NOMO-1 treated with dmso at 0.1 percent for 144 hours (cell line): ENCODE measurements at regions not wholly inside any gene's neighbourhood (a gene's known extent, or its start where the extent isn't known, plus 50 kb on each side); places are given as distances from the start of the nearest gene placed in this dataset.
A peak's percentile ranks its signal among the peaks of the same experiment; 100 is the strongest.
"Not testable (repeated sequence)": the region's sequence is repeated elsewhere in the genome, so short reads cannot be mapped to it uniquely, and the experiment has no call there.

Source experiments
- DNase-seq: peaks from one replicate; lab custom pipeline; 2025; ENCODE audit not compliant: unreplicated experiment; lab: John Stamatoyannopoulos, UW

DNA sequence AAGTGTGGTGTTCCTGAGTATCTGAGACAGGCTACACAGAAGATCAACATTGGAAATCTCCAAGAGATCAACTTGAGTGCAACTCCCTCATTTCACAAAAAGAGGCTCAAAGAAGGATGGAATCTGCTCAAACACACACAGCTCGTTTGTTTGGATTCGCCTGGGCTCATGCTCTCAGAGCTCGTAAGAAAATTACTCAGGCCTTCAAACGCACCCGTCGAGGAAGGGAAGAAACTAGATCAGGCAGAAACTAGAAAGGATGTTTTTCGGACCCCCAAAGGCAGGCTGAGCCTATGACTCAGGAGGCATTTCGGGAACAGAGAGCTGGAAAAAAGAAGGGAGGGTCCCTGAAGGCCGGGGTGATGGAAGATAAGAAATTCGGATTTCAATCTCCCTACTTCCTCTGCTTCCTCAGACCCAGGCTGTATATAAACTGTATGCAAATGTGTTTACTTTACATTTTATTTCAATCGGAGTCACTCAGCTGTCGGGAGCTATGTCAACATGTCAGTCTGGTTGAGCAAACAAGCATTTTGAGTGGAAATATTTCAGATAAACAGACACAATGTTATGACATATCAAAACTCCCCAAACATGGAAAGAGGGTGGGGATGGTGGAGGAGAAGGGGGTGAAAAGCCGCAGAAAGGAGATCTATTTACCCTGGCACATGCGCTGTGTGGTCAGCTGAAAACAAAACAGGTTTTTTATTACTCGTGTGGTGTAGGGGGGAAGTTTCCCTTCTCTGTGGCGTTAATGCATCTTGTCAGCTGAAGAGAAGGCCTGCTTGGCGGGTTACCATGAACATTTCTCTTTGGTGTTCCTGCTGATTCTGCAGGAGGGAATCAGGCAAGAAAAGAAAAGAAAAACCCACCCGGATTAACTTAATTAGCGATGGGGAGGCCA lies 129.1 kb upstream of the TBX3 start:
- peak; percentile 9 for DNase-seq

DNA sequence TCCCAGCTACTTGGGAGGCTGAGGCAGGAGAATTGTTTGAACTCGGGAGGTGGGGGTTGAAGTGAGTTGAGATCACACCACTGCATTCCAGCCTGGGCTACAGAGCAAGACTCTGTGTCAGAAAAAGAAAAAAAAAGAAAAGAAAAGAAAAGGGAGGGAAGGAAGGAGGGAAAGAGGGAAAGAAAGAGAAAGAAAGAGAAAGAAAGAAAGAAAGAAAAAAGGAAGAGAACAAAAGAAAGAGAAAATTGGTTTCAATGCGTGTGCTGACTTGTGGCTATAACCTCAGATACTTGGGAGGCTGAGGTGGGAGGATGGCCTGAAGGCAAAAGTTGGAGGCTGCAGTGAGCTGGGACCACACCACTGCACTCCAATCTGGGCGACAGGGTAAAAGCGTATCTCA lies 128.4 kb upstream of the TBX3 start:
- DNase-seq = no peak

DNA sequence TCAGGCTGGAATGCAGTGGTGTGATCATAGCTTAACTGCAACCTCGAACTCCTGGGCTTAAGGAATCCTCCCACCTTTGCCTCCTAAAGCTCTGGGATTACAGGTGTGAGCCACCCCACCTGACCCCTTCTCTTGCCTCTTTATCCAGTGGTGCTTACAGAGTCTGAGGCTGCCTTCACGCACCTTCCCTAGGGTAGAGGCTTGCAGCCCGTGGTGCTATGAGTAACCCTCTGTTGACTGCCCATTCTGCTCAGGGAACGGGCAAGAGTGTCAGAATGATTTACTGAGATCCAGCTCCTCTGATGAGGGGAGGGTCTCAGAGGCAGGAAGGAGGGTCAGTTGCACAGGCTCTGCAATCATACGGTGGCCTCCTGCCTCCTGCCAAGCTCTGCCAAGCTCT lies 125.1 kb upstream of the TBX3 start:
- no peak for DNase-seq

DNA sequence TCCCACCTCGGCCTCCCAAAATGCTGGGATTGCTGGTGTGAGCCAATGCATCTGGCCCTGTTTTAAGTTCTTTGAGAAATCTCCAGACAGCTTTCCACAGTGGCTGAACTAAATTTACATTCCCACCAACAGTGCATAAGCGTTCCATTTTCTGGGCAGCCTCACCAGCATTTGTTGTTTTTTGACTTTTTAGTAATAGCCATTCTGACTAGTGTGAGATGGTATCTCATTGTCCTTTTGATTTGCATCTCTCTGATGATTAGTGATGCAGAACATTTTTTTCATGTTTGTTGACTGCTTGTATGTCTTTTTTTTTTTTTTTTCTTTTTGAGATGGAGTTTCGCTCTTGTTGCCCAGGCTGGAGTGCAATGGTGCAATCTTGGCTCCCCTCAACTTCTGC lies 117.4 kb upstream of the TBX3 start:
- DNase-seq = not testable (repeated sequence)

DNA sequence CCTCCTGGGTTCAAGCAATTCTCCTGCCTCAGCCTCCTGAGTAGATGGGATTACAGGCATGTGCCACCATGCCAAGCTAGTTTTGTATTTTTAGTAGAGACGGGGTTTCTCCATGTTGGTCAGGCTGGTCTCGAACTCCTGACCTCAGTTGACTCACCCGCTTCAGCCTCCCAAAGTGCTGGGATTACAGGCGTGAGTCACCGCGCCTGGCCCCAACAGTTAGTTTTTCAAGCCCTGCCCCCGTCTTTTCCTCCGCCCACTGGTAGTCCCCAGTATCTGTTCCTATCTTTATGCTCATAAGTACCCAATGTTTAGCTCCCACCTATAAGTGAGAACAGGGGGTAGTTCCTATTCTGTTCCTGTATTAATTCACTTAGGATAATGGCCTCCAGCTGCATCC lies 116.6 kb upstream of the TBX3 start:
- not testable (repeated sequence) for DNase-seq

DNA sequence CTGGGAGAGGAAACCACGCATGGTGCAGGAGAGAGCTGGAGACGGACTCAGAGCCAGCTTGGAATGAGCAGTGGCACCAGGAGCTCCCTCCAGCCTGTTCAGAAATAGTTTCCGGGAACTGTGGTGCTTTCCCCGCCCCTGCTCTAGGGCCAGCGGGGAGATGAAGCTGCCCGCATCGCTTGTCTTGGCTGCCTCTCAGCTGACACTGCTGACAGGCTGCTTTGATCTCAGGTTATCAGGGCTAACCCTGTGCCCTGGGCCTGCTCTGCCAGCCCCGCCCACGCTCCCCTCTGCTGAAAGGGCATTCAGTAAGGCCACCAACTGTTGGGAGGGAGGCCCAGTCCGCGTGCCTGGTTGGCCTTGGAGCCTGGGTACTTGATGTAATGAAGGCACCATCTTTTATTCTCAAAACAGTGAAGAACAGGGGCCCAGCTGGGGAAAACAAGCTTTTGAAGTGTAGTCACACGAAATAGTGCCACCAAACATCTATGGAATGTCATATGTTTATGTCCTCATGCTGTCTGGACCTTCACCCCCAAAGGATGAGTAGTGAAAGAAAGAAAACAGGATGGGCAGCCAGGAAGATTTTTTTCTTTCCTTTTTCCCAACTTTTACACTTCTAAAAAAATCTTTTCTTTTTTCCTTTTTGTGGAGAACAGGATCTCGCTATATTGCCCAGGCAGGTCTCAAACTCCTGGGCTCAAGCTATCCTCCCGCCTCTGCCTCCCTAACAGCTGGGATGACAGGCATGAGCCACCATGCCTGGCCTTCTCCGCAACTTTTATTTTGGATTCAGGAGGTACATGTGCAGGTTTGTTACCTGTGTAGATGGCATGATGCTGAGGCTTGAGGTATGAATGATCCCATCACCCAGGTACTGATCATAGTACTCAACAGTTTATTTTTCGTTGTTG lies 115.9 kb upstream of the TBX3 start:
- no peak for DNase-seq

DNA sequence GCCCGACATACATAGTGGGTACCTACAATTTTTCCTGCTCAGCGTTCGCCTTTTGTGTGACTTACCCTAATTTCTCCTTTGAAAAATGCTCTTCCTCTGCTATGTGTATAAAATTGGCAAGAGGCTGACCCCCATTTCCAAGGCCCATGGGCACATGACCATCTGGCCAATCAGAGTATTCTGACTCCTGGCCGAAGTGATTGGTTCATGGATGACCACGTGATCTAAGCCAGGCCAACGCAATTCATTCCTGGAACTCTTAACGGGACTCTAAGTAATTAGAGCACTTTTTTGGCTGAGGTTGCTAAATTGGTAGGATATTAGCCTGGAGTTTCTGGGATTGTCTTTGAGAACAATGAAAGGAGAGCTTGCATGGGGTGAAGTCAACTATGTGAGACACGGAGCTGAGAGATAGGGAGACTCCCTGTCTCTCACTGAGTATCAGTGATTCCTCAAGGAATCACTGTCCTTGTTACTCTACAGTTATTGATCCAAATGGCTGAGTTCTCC lies 110.1 kb upstream of the TBX3 start:
- no peak for DNase-seq

DNA sequence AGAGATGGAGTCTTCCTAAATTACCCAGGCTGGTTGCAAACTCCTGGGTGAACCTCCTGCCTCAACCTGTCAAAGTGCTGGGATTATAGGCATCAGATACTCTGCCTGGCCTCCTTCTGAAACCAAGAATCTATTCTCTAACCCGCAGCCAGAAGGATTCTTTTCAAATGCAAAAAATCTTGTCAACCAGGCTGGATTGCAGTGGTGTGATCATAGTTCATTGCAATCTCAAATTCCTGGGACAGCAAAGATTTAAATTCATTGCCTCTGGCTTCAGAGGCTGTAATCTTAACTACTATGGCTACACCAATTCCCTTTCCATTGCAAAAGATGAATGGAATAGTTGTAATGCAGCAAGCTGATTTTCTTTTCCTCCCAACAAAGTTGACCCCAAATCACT lies 106.3 kb upstream of the TBX3 start:
- no peak for DNase-seq

DNA sequence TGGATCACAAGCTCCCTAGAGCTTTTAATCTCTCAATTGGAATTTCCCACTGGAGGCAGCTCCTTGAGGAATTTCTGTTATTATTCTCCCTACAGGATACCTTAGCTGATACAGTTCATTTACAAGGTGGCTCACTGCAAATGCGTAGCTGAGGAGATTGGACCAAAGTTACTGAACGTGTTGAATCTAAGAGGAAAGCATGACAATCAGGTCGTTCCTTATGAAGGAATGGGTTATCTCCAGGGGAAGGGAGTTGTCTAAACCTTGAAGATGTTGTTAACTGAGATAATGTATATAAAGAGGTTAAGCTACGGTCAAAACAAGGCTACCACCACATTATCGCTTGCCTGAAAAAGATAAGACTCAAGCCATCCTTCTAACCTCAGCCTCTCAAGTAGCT lies 105.8 kb upstream of the TBX3 start:
- no peak for DNase-seq

DNA sequence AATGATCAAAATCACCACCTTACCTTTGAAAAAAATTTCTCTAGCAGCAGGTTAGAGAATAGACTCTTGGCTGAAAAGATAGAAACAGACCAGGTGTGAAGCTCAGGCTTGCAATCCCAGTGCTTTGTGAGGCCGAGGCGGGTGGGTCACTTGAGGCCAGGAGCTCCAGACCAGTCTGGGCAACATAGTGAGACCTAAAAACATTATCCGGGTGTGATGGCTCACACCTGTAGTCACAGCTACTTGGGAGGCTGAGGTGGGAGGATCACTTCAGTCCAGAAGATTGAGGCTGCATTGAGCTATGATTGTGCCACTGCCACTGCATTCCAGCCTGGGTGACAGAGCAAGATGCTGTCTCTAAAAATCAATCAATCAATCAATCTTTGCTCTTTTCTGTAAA lies 105.3 kb upstream of the TBX3 start:
- DNase-seq = no peak

DNA sequence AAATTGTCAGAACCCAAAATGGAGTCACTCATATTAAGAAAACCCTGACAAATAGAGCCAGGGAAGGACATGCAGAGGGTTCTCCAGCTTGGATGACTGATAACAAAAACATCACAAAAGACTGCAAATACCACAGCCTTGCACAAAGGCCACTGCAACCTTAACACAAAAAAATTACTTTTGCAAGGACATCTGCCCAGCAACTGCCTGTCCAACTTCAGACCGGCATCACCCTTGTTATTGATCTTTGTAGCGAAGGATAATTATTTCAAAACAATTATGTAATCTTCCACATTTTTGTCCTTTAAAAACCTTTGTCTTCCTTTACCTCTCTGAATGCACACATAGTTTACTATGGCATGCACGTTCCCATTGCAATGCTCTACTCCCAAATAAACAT lies 100.6 kb upstream of the TBX3 start:
- no peak for DNase-seq

DNA sequence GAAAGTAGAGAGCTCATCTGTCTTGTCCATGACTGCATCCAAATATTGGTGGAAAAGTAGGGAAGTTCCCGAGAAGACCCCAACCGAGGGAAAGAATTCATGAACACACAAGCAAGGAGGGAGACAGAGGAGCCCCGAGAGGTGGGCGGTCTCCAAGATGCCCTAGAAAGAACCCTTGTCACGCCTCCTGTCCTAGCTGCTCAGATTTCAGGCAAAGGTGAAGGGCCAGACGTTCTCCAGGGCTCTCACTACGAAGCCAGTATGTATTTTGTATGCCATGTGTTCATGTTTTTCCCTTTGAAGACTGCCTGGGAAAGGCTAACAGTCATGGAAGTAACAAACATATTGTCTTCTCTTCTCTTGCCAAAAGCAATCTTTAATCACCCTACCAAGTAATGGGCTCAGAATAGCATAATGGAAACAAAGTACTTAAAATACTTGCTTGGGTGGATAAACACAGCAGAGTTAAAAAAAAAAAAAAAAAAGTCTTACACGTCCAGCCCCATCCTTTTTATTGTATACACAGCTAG lies 99.2 kb upstream of the TBX3 start:
- DNase-seq = no peak

DNA sequence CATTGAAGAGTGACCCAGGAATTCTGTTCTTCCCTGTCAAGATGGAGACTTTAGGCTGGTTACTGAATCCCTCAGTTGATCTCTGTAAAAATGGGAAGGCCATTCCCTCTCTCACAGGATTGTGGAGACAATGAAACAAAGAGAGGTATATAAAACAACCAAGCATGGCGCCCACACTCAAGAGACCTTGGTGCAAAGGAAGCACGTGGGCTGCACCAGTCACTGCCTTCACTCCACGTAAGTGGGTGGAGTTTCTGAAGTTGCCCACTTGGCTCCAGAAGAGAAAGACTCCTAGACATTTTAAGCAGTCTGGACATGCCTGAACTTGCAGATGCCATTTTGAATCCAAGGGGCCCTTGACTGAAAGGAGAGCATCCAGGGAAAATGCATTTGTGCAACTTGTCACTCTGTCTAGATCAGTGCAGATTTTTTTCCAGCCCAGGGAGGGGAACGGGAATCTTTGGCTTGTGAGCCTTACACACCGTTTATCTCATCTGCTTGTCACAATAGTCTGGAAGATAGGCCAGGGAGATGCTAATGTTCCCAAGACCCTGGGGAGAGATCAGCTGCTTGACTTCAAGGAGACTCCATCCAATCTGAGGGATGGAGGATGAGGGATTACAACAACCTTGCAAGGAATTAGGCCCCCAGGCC lies 96.9 kb upstream of the TBX3 start:
- DNase-seq = no peak

DNA sequence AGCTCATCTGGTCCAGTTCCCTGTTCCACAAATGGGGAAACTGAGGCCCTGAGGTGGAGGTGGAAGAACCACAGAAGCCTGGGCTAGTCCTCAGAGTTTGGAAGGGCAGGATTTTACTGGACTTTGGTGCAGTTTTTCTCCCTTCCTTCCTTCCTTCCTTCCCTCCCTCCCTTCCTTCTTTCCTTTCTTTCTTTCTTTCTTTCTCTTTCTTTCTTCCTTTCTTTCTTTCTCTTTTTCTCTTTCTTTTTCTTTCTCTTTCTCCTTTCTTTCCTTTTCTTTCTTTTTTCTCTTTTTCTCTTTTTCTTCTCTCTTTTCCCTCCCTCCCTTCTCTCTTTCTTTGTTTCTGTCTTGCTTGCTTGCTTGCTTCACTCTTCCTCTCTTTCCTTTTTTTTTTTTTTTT lies 95.7 kb upstream of the TBX3 start:
- DNase-seq = no peak

DNA sequence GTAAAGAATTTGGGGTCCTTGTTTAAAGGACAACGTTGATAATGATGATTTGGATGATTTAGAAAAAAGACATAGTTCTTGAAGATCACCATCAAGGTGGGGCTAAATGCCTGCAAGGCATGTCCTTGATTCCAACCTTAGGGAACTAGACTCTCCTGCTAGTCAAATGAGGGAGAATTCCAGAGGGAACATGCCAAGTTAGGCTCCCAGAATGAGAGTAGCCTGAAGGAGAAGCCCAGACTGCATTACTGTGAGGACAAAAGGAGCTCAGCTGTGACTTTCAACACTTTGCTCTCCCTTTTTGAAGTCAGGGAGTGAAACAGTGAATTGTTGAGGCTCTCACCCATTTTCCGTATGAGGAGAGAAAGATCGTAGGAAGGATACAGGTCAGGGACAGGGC lies 95.2 kb upstream of the TBX3 start:
- no peak for DNase-seq

DNA sequence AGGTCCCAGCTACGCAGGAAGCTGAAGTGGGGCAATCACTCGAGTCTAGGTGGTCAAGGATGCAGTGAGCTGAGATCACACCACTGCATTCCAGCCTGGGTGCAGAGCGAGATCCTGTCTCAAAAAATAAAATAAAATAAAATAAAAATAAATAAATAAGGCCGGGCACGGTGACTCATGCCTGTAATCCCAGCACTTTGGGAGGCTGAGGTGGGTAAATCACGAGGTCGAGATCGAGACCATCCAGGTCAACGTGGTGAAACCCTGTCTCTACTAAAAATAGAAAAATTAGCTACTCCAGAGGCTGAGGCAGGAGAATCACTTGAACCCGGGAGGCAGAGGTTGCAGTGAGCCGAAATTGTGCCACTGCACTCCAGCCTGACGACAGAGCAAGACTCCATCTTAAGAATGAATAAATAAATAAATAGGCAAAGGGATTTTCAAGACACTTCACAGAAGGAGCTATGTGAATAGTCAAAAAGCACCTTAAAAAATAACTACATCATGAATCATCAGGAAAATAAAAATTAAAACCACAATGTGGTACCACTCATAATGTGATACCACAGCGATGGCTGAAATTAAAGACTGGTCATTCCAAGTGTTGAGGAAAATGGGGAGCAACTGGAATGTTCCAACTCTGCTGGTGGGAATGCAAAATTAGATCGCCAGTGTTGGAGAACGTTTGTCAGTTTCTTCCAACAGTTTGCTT lies 92.9 kb upstream of the TBX3 start:
- no peak for DNase-seq

DNA sequence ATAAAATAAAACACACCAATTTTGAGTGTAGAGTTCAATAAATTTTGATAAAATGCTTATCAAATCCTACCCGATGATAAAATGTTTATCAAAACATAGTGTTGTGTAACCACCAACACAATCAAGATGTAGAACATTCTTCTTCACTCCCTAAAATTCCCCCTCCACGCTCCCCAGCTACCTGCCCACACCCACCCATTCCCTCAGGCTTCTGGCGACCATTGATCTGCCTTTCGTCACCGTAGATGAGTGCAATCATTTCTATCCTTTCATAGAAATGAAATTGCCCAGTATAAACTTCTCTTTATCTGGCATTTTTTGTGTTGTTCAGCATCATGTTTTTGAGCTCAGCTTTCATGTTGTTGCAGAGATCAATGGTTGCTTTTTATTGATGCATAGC lies 90.7 kb upstream of the TBX3 start:
- no peak for DNase-seq

DNA sequence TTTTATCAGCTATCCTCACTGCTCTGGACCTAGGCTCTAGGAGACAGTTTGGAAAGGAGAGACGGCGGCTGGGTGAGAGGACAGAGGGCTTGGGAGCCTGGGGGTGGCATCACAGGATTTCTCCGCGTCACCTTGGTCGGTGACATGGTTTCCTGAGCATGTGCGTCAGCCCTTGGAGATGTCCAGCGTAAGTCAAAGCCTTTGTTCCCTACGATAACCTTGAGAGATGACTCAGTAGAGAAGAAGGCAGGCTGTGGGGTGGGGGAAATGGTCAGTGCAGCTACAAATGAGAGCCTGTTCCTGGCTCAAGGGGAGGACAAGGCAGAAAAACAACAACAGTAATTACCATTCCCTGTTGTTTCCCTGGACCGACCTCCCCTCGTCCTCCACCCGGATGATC lies 90.2 kb upstream of the TBX3 start:
- DNase-seq = no peak

DNA sequence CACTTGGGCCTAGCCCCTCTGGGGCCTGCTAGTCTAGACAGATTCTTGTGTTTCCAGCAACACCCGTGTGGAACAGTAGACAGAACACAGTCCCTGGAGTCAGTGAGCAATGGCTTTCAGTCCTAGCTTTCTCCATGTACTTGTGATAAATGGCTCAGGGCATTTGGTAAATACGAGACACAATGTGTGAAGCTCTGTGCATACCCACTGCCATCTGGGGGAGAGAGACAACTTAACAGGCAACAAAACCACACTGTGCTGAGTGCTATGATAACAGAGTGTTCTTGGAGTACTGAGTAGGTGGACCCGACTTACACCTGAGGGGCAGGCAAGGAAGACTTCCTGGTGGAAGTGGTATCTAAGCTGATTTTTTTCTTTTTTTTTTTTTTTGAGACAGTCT lies 86.3 kb upstream of the TBX3 start:
- DNase-seq = no peak

DNA sequence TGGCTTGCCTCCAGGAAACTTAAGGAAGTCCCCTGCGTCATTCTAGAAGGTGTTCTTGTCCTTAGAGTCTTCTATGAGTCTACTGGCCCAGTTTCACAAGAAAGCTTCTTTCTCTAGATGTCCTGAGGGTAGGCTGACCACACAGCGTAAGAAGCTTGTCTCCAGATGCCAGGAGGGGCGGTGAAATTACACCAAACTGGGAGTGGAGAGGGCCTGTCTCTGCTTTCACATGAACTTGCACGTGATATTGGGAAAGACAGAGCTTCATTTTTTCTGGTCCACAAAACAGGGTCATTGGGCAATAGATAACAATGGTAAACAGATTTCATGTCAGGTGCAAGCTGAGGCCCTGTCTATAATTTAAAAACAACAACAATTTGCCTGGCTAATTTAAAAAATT lies 85.7 kb upstream of the TBX3 start:
- DNase-seq = no peak
